ENCODE measurements at regions not wholly inside any gene's neighbourhood (a gene's known extent, or its start where the extent isn't known, plus 50 kb on each side); places are given as distances from the start of the nearest gene placed in this dataset.

DNA sequence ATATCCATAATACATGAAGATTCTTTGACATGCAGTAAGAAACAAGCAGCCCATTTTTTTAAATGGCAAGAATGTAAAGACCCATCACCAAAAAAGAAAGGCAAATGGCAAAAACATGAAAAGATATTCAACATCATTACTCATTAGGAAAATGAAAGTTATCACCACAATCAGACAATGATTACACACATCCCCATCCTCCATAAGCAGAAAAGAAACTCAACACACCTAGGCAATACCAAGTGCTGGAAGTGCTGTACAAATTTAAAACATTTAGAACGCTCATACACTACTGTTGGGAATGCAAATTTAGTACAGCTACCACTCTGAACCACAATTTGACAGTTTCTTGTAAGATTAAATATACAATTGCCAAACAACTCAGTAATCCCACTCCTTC lies 466.7 kb downstream of the ACTL7B start:
- Histone ChIP-seq H3K9me3 (no peaks in the 10 kb centered on the region), H3K36me3 (no peaks in the 10 kb centered on the region), H3K4me3 (no peak overlapping the region), H3K27ac (no peak overlapping the region), H3K4me1 (no peaks in the 10 kb centered on the region), H3K27me3 (ENCODE audit: low read depth) (no peaks in the 10 kb centered on the region)
- ATAC-seq: no peak
- no peak for DNase-seq
- TF ChIP-seq, protein P1, sequence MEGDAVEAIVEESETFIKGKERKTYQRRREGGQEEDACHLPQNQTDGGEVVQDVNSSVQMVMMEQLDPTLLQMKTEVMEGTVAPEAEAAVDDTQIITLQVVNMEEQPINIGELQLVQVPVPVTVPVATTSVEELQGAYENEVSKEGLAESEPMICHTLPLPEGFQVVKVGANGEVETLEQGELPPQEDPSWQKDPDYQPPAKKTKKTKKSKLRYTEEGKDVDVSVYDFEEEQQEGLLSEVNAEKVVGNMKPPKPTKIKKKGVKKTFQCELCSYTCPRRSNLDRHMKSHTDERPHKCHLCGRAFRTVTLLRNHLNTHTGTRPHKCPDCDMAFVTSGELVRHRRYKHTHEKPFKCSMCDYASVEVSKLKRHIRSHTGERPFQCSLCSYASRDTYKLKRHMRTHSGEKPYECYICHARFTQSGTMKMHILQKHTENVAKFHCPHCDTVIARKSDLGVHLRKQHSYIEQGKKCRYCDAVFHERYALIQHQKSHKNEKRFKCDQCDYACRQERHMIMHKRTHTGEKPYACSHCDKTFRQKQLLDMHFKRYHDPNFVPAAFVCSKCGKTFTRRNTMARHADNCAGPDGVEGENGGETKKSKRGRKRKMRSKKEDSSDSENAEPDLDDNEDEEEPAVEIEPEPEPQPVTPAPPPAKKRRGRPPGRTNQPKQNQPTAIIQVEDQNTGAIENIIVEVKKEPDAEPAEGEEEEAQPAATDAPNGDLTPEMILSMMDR (IDR thresholded peaks at IDR 0.05): no peak
- intact Hi-C loops (cut with DNase I): no loop called here

DNA sequence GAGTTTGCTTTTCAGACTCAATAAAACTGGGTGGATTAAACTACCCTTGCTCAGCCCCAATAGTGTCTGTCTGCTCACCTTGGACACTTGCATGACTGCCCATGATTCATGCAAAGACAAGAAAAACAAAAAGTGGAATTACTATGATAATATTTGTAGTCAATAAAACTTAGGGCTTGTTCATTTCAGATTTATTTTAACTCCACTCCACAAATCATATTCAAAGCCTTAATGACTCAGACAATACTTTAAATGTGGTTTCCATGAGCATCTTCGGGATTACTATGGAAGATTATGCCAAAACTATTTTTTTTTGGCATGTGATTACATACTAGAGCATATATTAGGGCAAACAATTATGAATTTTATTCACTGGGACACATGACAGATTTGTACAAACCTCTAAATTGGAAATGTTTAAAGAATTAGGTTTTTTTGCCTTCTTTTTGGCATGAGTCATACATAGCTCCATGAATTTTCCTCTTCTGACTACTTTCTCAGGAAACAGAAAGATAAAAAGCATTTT lies 468.9 kb downstream of the ACTL7B start:
- Histone ChIP-seq H3K4me1 (no peaks in the 10 kb centered on the region), H3K4me3 (no peak overlapping the region), H3K27ac (no peak overlapping the region), H3K27me3 (ENCODE audit: low read depth) (no peaks in the 10 kb centered on the region), H3K36me3 (no peaks in the 10 kb centered on the region), H3K9me3 (no peaks in the 10 kb centered on the region)
- ATAC-seq: no peak
- TF ChIP-seq, protein P1 (IDR thresholded peaks at IDR 0.05): no peak
- no peak for DNase-seq
- intact Hi-C loops (cut with DNase I): no loop called here

DNA sequence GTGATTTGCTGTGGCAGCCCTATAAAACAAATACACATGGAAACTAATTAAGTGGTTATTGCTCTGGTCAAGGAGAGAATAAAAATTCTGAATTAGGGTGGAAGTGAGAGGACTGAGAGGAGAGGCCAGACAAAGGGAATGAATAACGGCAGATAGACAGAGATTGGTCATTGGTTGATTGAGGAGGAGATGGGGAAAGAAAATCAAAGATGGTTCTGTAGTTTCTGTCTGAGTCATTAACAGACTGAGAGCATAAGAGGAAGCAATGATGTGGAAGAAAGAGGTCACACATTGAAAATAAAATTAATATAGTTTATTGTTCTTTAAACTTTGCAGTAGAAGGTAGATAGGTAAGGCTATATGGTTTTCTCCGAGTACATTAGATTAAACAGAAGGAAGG lies 469.8 kb downstream of the ACTL7B start:
- Histone ChIP-seq H3K36me3 (no peaks in the 10 kb centered on the region), H3K27me3 (ENCODE audit: low read depth) (no peaks in the 10 kb centered on the region), H3K4me3 (no peak overlapping the region), H3K4me1 (no peaks in the 10 kb centered on the region), H3K27ac (no peak overlapping the region), H3K9me3 (no peaks in the 10 kb centered on the region)
- DNase-seq (no peak), ATAC-seq (no peak)
- TF ChIP-seq, protein P1 (IDR thresholded peaks at IDR 0.05): no peak
- intact Hi-C loops (cut with DNase I): no loop called here

DNA sequence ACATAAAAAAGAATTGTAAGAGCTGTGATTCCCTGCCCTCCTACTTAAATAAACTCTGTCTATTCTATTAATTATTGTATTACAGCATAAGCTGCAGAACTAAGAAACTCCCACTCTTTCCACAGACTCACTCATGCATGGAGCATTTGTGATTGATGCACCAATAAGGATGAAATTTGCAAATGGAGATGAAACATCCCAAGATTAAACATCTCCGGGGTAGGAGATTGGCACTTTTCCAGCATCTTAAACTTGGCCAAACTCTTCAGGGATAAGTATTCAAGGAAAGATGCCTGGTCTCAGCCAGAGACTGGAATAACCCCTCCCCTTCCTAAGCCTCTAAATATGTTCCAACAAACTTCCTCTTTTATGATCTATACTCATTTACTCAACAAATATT lies 472.0 kb downstream of the ACTL7B start:
- intact Hi-C loops (cut with DNase I): no loop called here
- H3K27ac ChIP-seq: no peak overlapping the region
- no peak overlapping the region for H3K4me3 ChIP-seq
- H3K27me3 ChIP-seq (ENCODE audit: low read depth): no peaks in the 10 kb centered on the region
- H3K9me3 ChIP-seq: no peaks in the 10 kb centered on the region
- ATAC-seq (no peak), DNase-seq (no peak)
- no peaks in the 10 kb centered on the region for H3K36me3 ChIP-seq
- H3K4me1 ChIP-seq: no peaks in the 10 kb centered on the region
- TF ChIP-seq, protein P1 (IDR thresholded peaks at IDR 0.05): no peak

DNA sequence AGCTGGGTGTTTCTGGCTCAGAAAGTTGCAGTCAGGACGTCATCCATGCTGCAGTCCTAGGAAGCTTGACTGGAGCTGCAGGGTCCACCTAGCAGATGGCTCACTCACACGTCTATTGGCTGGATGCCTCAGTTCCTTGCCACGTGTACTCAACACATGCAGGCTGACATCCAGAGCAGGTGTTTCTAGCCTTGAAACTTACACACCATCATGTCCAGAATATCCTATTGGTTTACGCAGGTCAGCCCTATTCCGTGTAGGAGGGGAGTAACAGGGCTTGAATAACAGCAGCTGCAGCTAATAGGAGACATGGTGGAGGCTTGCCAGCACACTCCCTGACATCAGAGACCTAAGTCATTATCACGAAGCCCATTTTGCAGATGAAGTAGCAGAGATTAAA lies 473.5 kb downstream of the ACTL7B start:
- no peaks in the 10 kb centered on the region for H3K36me3 ChIP-seq
- no peaks in the 10 kb centered on the region for H3K27me3 ChIP-seq (ENCODE audit: low read depth)
- H3K27ac ChIP-seq: no peak overlapping the region
- TF ChIP-seq, protein P1 (IDR thresholded peaks at IDR 0.05): no peak
- DNase-seq (no peak), ATAC-seq (no peak)
- intact Hi-C loops (cut with DNase I): no loop called here
- no peak overlapping the region for H3K4me3 ChIP-seq
- no peaks in the 10 kb centered on the region for H3K9me3 ChIP-seq
- H3K4me1 ChIP-seq: no peaks in the 10 kb centered on the region

DNA sequence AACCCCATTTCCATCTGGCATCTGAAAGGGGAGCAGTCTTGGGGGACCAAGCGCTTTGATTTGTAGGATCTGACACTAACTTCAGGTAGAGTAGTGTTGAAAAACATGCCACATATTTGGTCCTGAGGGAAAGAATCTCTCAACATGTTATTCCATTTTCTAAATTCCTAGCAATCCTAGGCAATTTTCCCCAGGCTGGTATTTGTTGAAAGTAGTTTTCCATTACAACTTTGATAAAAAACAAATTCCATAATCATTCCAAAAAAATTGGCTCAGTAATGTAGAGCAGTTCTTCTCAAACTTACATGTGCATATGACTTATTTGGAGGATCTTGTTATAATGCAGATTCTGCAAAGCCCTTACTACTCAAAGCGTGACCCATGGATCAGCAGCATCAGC lies 477.9 kb downstream of the ACTL7B start:
- DNase-seq (no peak), ATAC-seq (no peak)
- H3K27ac ChIP-seq: no peak overlapping the region
- intact Hi-C loops (cut with DNase I): no loop called here
- no peaks in the 10 kb centered on the region for H3K4me1 ChIP-seq
- H3K27me3 ChIP-seq (ENCODE audit: low read depth): no peaks in the 10 kb centered on the region
- no peaks in the 10 kb centered on the region for H3K36me3 ChIP-seq
- TF ChIP-seq, protein P1 (IDR thresholded peaks at IDR 0.05): no peak
- no peak overlapping the region for H3K4me3 ChIP-seq
- H3K9me3 ChIP-seq: no peaks in the 10 kb centered on the region

Measured in lower lobe of right lung (tissue), 2 donors.